Hepatocyte (in vitro differentiated cells): ENCODE measurements at regions not wholly inside any gene's neighbourhood (a gene's known extent, or its start where the extent isn't known, plus 50 kb on each side); places are given as distances from the start of the nearest gene placed in this dataset.
"Not testable (repeated sequence)": the region's sequence is repeated elsewhere in the genome, so short reads cannot be mapped to it uniquely, and the experiment has no call there.

Experiments
- EZH2 ChIP-seq: fragments of 200-600 bp; sonication (generic); IDR thresholded peaks from 2 replicates; pipeline ENCODE4 v1.6.1; 2016; ENCODE audit warnings: antibody characterized with exemption, mild to moderate bottlenecking, borderline replicate concordance
- TF ChIP-seq, protein P1 (sequence below): fragments of 200-600 bp; sonication (generic); IDR thresholded peaks from 2 replicates; pipeline ENCODE4 v1.5.1; 2016; ENCODE audit warnings: antibody characterized with exemption, mild to moderate bottlenecking; ENCODE audit not compliant: poor library complexity

DNA sequence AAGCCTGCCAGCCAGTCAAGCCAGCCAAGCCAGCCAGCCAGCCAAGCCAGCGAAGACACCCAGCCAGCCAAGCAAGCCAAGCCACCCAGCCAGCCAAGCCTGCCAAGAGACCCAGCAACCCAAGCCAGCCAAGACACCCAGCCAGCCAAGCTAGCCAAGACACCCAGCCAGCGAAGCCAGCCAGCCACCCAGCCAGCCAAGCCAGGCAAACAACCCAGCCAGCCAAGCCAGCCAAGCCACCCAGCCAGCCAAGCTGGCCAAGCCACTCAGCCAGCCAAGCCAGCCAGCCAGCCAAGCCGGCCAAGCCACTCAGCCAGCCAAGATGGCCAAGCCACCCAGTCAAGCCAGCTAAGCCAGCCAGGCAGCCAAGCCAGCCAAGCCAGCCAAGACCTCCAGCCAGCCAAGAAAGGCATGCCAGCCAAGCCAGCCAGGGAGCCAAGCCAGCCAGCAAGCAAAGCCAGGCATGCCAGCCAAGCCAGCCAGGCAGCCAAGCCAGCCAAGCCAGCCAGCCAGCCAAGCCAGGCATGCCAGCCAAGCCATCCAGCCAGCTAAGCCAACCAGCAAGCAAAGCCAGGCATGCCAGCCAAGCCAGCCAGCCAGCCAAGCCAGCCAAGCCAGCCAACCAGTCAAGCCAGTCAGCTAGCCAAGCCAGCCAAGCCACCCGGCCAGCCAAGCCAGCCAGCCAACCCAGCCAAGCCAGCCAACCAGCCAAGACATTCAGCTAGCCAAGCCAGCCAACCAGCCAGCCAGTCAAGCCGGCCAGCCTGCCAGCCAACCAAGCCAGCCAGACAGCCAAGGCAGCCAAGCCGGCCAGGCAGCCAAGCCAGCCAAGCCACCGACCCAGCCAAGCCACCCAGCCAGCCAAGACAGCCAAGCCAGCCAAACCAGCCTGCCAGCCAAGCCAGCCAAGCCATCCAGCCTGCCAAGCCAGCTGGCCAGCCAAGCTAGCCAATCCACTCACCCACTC, 323.8 kb upstream of the PLGLB2 start:
- TF ChIP-seq, protein P1, sequence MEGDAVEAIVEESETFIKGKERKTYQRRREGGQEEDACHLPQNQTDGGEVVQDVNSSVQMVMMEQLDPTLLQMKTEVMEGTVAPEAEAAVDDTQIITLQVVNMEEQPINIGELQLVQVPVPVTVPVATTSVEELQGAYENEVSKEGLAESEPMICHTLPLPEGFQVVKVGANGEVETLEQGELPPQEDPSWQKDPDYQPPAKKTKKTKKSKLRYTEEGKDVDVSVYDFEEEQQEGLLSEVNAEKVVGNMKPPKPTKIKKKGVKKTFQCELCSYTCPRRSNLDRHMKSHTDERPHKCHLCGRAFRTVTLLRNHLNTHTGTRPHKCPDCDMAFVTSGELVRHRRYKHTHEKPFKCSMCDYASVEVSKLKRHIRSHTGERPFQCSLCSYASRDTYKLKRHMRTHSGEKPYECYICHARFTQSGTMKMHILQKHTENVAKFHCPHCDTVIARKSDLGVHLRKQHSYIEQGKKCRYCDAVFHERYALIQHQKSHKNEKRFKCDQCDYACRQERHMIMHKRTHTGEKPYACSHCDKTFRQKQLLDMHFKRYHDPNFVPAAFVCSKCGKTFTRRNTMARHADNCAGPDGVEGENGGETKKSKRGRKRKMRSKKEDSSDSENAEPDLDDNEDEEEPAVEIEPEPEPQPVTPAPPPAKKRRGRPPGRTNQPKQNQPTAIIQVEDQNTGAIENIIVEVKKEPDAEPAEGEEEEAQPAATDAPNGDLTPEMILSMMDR, result not testable (repeated sequence)
- TF ChIP-seq EZH2, result not testable (repeated sequence)
